ENCODE measurements at regions not wholly inside any gene's neighbourhood (a gene's known extent, or its start where the extent isn't known, plus 50 kb on each side); places are given as distances from the start of the nearest gene placed in this dataset.
"Not testable (repeated sequence)": the region's sequence is repeated elsewhere in the genome, so short reads cannot be mapped to it uniquely, and the experiment has no call there.

GRCh38 chr2:89224803-89225202, 533.3 kb downstream of the RPIA start:
- DNase-seq (ENCODE audit: low spot score), result peak; percentile 4

DNA sequence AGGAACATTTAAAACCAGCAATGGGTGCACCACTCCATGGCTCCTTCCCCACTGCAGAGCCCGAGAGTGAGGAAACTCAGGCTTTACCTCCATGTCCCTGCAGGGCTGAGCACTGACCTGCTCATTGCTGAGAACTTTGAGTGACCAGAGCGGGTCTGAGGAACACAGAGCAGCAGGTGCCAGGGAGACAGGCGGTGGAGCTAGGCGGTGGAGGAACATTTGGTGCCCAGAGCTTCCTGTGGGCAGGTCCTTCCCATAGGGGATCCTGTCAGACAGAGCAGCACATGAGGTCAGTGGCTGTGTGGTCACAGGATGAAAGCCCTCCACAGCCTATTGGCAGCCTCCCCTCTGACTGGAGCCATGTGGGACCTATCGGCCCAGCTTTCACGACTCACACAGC, 538.5 kb downstream of the RPIA start:
- DNase-seq (ENCODE audit: low spot score), result not testable (repeated sequence)

DNA sequence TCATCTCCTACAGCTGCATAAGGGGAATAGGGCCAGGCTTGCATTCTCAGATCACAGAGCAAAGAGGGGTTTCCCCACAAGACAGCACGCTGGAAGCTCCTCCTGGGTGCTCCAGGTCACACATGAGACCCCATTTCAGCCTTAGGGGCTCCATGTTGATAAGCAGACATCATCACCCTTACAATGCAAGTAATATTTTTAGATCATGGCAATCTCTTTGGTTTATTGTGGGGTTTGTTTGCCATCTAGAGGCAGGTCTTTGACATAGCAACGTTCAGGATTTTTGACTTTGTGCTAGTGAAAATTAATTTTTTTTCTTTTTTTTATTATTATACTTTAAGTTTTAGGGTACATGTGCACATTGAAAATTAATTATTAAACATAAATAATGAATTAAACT, 539.8 kb downstream of the RPIA start:
- DNase-seq (ENCODE audit: low spot score), result not testable (repeated sequence)

DNA sequence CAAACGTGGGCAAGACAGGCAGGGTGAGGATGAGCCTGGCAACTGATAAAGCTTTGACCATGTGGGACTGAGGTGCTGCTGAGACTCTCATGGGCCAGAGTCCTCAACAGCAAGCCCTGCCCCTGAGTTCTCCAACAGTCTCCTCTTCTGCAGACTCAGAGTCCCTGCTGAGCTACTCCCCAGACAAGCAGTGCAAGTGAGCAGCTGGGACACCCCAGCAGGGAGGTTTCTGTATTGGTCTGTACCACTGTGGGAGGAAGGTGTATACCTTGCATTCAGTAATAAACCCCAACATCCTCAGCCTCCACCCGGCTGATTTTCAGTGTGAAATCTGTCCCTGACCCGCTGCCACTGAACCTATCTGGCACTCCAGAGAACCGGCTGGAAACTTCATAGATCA, 542.5 kb downstream of the RPIA start:
- DNase-seq (ENCODE audit: low spot score), result not testable (repeated sequence)

GRCh38 chr2:89234818-89235466, 543.5 kb downstream of the RPIA start:
- DNase-seq (ENCODE audit: low spot score), result not testable (repeated sequence)

DNA sequence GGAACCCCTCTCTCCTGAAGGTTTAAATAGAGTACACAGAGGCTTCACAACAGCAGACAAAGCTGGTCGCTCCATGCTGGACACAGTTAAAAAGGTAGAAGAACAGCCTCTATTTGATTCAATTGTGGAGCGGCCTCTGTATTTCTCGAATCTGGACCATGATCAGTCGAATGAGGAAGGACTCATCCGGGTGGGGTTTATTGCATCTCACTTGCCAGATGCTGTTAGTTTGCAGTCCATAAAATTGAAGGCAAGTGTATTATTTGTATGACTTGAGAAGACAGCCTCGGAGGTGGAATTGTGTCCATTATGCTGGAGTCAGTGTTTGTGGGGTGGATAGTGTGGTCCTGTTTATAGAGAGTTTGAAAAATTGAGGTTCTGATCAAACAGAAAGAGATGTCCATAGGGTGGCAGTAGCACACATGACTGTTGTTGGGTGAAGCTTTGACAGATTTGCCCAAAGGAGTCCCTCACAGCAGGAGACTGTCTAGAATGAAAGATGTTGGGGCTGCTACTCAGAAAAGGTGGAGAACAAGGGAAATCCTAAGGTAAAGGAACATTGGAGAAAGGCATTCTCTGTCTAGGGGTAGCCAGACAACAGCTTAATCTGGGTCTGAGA, 545.5 kb downstream of the RPIA start:
- DNase-seq (ENCODE audit: low spot score), result not testable (repeated sequence)

DNA sequence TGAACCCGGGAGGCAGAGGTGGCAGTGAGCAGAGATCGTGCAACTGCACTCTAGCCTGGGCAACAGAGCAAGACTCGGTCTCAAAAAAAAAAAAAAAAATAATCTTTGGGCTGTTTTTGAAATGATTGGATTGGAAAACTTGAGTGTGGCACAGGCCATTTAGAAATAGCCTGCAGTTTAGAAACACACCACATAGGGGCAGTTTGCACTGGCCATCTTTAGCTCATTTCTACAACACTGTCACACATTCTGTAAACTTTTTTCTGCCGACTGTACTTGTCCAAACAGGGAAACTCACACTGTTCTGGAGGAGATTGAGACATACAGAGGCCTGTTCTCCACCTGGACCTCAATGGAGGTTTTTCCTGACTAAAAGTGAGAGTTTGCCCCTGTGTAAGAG, 546.3 kb downstream of the RPIA start:
- not testable (repeated sequence) for DNase-seq (ENCODE audit: low spot score)

DNA sequence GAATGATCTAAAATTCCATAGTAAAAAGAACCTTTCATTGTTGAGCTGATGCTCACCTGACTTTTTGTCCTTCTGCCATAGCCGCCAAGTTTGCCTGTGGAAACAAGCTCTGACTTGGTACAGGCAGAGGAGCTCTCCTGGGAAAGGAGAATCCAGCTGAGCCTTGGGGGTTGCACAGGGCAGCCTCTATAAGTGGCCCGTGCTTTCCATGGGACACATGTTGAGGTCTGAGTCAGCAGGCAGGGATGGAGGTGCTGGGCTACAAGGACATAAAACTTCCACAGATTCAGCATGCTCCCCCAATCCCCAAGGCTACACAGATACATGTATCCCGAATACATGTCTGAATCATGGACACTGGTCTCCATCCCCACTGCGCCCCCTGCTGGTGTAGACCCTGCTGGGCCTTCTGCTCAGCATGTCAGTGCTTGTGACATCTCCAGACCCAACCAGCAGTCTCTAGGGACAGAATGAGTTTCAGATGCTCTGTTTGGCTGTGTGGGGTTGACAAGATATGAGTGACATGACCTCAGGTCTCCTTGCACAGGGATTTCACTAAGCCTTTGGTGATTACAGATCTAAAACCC, 551.7 kb downstream of the RPIA start:
- DNase-seq (ENCODE audit: low spot score), result peak; percentile 4

DNA sequence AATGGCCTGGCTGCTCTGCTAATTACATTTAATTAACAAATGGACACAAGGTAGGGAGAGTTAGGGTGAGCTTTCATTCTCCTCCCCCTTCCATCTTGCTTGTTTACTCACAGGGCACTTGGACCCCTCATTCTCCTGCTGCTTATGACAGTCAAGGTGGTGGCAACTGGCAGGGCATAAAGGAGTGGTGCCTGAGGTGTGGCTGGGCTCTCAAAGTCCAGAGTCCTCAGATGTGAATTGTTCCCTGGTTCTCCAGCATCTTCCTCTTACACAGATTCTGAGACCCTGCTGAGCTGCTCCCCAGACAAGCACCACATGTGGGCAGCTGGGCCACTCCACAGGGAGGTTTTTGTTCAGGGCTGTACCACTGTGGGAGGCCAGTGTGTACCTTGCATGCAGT, 552.9 kb downstream of the RPIA start:
- DNase-seq (ENCODE audit: low spot score), result not testable (repeated sequence)

DNA sequence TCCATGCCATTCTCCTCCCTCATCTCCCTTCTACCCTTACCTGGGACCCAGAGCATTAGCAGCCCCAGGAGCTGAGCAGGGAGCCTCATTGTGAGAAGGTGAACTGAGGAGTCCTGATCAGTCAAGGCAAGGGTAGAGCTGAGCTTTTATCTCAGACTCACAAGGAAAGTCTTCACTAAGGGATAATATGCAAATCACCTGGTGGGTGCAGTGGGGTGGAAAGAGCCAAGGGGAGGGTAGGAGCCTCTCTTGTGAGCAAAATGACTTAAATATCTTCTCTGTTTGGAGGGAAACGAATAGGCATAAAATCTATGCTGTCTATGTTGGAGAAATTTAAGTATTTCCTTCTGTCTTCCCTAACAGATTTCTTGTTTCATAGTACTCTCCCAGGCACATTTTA, 554.0 kb downstream of the RPIA start:
- DNase-seq (ENCODE audit: low spot score), result not testable (repeated sequence)

- DNase-seq (ENCODE audit: low spot score), result not testable (repeated sequence)
Observed at GRCh38 chr2:89246027-89246426, 554.6 kb downstream of the RPIA start.

DNA sequence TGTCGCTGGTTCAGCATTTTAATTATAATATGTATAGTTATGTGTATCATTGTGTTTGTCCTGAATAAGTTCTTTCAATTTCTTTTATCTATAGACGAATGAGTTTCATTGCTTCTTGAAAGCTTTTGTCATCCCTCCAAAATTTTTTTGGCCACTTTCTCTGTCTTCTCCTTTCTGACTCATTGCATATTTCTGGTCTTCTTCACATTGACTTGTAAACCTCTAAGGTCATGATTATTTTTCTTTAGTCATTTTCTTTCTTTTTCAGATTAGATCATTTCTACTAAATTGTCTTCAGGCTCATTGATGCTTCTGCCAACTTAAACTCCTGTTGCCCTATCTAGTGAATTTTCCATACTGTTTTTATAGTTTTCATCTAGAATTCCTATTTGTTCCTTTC, 555.1 kb downstream of the RPIA start:
- not testable (repeated sequence) for DNase-seq (ENCODE audit: low spot score)

- not testable (repeated sequence) for DNase-seq (ENCODE audit: low spot score)
Observed at GRCh38 chr2:89255013-89255412, 563.5 kb downstream of the RPIA start.

GRCh38 chr2:89273443-89273842, 582.0 kb downstream of the RPIA start:
- not testable (repeated sequence) for DNase-seq (ENCODE audit: low spot score)

DNA sequence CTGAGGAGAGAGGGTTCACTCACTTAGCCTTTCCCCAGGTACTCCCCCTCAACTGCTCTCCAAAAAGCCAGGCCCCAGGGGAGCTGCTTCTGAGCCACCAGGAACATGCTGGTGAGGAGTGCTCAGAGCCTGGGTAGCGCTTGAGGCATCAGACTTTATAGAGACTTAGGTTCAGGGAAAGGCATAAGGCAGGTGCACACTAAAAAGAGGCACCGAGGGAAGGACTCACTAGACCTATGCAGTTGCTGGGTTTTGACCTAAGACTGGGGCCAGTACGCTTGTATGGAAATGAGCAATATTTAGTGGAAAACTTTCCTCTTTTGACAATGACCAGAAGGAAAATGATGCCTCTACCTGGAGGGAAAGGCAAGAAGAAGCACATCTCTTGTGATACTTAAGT, 589.1 kb downstream of the RPIA start:
- DNase-seq (ENCODE audit: low spot score), result not testable (repeated sequence)

DNA sequence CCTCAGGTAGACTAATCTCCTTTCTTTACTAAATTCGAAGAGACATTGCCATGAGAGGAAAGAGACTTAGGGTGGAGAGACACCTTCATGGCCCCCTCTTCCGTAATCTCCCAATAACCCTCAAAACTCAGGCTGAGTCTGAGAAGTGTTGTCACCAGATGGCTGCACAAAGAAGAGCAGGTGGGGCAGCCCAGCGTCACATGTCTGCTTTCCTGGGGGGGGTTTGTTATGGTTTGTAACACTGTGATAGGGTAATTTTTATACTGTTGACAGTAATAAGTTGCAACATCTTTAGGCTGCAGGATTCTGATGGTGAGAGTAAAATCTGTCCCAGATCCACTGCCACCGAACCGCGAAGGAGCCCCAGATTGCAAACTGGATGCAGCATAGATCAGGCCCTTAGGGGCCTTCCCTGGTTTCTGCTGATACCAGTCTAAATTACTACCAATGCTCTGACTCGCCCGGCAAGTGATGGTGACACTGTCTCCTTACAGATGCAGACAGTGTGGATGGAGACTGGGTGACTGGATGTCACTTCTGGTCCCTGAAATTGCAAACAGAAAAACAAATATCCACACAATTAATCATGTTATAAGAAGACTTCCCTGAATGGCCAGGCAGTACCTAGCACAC, 595.1 kb downstream of the RPIA start:
- DNase-seq (ENCODE audit: low spot score), result not testable (repeated sequence)

DNA sequence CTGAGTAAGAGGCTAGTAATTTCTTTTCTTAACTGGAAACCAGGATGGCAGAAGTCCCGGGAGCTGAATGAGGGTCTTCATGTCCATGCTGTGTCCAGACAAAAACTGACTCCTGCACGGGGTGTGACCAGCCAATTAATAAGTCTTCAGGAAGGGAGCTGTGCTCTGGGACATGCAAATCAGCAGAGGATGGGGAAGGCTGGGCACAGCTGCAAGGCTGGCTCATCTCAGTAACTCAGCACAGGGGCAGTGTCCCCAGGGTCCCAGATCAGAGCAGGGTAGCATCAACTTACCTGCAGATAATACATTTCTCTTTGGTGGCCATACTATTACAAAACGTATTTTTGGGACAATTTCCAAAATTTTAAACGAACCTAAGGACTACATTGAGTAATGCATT, 595.6 kb downstream of the RPIA start:
- DNase-seq (ENCODE audit: low spot score), result not testable (repeated sequence)

DNA sequence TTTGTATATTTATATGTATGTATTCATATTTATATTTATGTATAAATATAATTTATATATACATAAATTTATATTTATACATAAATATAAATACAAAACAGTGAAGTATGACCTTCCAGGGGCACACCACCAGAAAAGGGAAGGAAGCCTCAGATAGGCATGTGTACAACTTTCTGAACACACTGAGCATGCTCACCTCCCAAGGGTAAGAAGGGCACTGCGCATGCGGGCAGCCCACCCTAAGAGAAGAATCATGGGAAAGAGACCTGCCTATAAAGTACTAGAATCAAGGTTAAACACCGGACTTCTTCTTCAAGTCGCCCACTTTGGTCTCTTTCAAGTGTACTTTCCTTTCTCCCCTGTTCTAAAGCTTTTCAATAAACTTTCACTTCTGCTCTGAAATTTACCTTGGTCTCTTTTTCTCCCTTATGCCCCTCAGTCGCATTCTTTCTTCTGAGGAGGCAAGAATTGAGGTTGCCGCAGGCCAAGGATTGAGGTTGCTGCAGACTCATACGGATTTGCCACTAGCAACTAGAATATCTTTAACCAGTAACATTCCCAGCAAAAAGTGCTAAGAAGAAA, 600.3 kb downstream of the RPIA start:
- DNase-seq (ENCODE audit: low spot score), result not testable (repeated sequence)

GRCh38 chr2:89293399-89293798, 601.9 kb downstream of the RPIA start:
- DNase-seq (ENCODE audit: low spot score), result not testable (repeated sequence)

DNA sequence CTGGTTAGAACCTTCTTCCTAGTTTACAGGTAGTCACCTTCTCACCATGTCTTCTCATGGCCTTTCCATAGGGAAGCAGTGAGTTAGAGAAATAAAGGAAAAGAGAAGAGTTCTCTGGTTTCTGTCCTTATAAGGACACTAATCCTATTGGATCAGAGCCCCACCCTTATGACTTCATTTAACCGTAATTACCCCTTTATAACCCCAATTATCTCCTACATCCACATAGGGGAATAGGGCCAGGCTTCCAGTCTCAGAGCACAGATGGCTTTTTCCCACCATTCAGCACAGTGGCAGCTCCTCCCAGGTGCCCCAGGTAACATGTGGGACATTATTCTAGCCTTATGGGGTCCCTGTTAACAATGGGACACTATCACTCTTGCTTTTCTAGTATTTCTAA, 602.9 kb downstream of the RPIA start:
- not testable (repeated sequence) for DNase-seq (ENCODE audit: low spot score)

DNA sequence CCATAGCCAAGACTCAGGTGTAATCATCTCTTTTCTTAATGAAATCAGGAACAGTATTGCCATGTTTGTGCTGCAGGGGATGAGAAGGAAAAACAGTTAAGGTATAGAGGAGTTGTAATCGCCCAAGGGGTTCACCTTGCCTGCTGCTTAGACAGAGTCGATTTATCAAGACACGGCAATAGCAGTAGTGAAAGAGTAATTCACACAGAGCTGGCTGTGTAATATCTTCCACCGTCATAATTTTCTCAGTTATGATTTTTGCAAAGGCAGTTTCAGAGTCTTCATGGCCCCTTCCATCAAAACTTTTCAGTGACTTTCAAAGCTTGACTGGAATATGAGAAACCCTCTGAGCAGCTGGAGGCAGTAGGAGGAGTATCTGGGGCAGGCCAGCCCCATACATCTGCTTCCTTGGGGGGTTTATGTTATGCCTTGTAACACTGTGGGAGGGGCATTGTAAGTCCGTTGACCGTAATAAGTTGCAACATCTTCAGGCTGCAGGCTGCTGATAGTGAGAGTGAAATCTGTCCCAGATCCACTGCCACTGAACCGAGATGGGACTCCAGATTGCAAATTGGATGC, 605.4 kb downstream of the RPIA start:
- DNase-seq (ENCODE audit: low spot score), result not testable (repeated sequence)

- DNase-seq (ENCODE audit: low spot score), result not testable (repeated sequence)
Observed at GRCh38 chr2:89299196-89299595, 607.7 kb downstream of the RPIA start.

Measured in SW480 (cell line).